Glutamatergic neuron (in vitro differentiated cells): ENCODE measurements at regions not wholly inside any gene's neighbourhood (a gene's known extent, or its start where the extent isn't known, plus 50 kb on each side); places are given as distances from the start of the nearest gene placed in this dataset.

Source experiments
- DNase-seq: peaks from one replicate; pipeline ENCODE4 v3.0.0; 2022
- H3K27ac Mint-ChIP-seq: one replicate; pipeline ENCODE4 v1.8.0; 2020; ENCODE audit warnings: mild to moderate bottlenecking, mixed read lengths, inconsistent platforms; ENCODE audit not compliant: unreplicated experiment
- H3K27me3 Mint-ChIP-seq: one replicate; pipeline ENCODE4 v1.8.0; 2020; ENCODE audit warnings: mild to moderate bottlenecking, moderate library complexity, mixed read lengths, inconsistent platforms; ENCODE audit not compliant: unreplicated experiment
- H3K36me3 Mint-ChIP-seq: one replicate; pipeline ENCODE4 v1.8.0; 2020; ENCODE audit warnings: mild to moderate bottlenecking, mixed read lengths, inconsistent platforms; ENCODE audit not compliant: unreplicated experiment
- H3K4me1 Mint-ChIP-seq: one replicate; pipeline ENCODE4 v1.8.0; 2020; ENCODE audit warnings: mild to moderate bottlenecking, low read depth, mixed read lengths, inconsistent platforms; ENCODE audit not compliant: unreplicated experiment
- H3K4me3 Mint-ChIP-seq: one replicate; pipeline ENCODE4 v1.8.0; 2020; ENCODE audit warnings: mild to moderate bottlenecking, mixed read lengths, inconsistent platforms; ENCODE audit not compliant: unreplicated experiment
- H3K9me3 Mint-ChIP-seq: one replicate; pipeline ENCODE4 v1.8.0; 2020; ENCODE audit warnings: mild to moderate bottlenecking, moderate library complexity, mixed read lengths, inconsistent platforms; ENCODE audit not compliant: unreplicated experiment
- CTCF ChIP-seq: fragments of 200-600 bp; sonication (generic); IDR thresholded peaks from one replicate; pipeline ENCODE4 v1.5.0; 2021; ENCODE audit not compliant: partially characterized antibody, unreplicated experiment

- Mint-ChIP-seq H3K27ac (no peak overlapping the region), H3K4me3 (no peak overlapping the region), H3K4me1 (no peaks in the 10 kb centered on the region), H3K27me3 (no peaks in the 10 kb centered on the region), H3K36me3 (no peaks in the 10 kb centered on the region), H3K9me3 (peaks cover 4% of the 10 kb centered on the region)
- no peak for DNase-seq
- no peak for TF ChIP-seq CTCF
These were observed 249.7 kb upstream of the AVPR1A start for GRCh38 chr12:63400718-63401117.

- no peaks in the 10 kb centered on the region for H3K27me3 Mint-ChIP-seq
- no peak for TF ChIP-seq CTCF
- no peak for DNase-seq
- H3K27ac Mint-ChIP-seq: no peak overlapping the region
- peaks cover 4% of the 10 kb centered on the region for H3K9me3 Mint-ChIP-seq
- no peaks in the 10 kb centered on the region for H3K36me3 Mint-ChIP-seq
- H3K4me3 Mint-ChIP-seq: no peak overlapping the region
- no peaks in the 10 kb centered on the region for H3K4me1 Mint-ChIP-seq
These were observed 249.3 kb upstream of the AVPR1A start for GRCh38 chr12:63400318-63400717.

- Mint-ChIP-seq H3K4me1 (no peaks in the 10 kb centered on the region), H3K36me3 (no peaks in the 10 kb centered on the region), H3K27ac (no peak overlapping the region), H3K9me3 (peaks cover 5% of the 10 kb centered on the region), H3K4me3 (no peak overlapping the region), H3K27me3 (no peaks in the 10 kb centered on the region)
- TF ChIP-seq CTCF: no peak
- no peak for DNase-seq
These were observed 246.8 kb upstream of the AVPR1A start for GRCh38 chr12:63397807-63398206.

- DNase-seq: no peak
- no peak for TF ChIP-seq CTCF
These were observed 245.1 kb upstream of the AVPR1A start for GRCh38 chr12:63396135-63396534.

GRCh38 chr12:63394983-63395382, 244.0 kb upstream of the AVPR1A start:
- no peak for TF ChIP-seq CTCF
- peaks cover 4% of the 10 kb centered on the region for H3K4me1 Mint-ChIP-seq
- peaks cover 5% of the 10 kb centered on the region for H3K9me3 Mint-ChIP-seq
- no peak overlapping the region for H3K27ac Mint-ChIP-seq
- H3K4me3 Mint-ChIP-seq: no peak overlapping the region
- no peaks in the 10 kb centered on the region for H3K36me3 Mint-ChIP-seq
- peaks cover 2% of the 10 kb centered on the region for H3K27me3 Mint-ChIP-seq
- DNase-seq: no peak

More at GRCh38 chr12:63396135-63396534, 245.1 kb upstream of the AVPR1A start:
- H3K4me3 Mint-ChIP-seq: no peak overlapping the region
- no peaks in the 10 kb centered on the region for H3K36me3 Mint-ChIP-seq
- H3K4me1 Mint-ChIP-seq: peaks cover 2% of the 10 kb centered on the region
- no peak overlapping the region for H3K27ac Mint-ChIP-seq
- no peaks in the 10 kb centered on the region for H3K27me3 Mint-ChIP-seq
- H3K9me3 Mint-ChIP-seq: peaks cover 5% of the 10 kb centered on the region
